Ishikawa (cell line): ENCODE measurements at regions not wholly inside any gene's neighbourhood (a gene's known extent, or its start where the extent isn't known, plus 50 kb on each side); places are given as distances from the start of the nearest gene placed in this dataset.

Experiments used
- CREB1 ChIP-seq: IDR thresholded peaks from 2 replicates; pipeline ENCODE4 v1.6.1; 2012; ENCODE audit warnings: low read depth
- EP300 ChIP-seq: IDR thresholded peaks from 2 replicates; pipeline ENCODE4 v1.6.1; 2012; ENCODE audit warnings: borderline replicate concordance
- NFIC ChIP-seq: IDR thresholded peaks from 2 replicates; pipeline ENCODE4 v1.6.1; 2012
- RAD21 ChIP-seq: IDR thresholded peaks from 2 replicates; pipeline ENCODE4 v1.6.1; 2012; ENCODE audit warnings: low read depth
- TAF1 ChIP-seq: IDR thresholded peaks from 2 replicates; pipeline ENCODE4 v1.6.1; 2012; ENCODE audit warnings: low read depth, mild to moderate bottlenecking
- TCF12 ChIP-seq: IDR thresholded peaks from 2 replicates; pipeline ENCODE4 v1.6.1; 2012; ENCODE audit warnings: low read depth
- TEAD4 ChIP-seq: IDR thresholded peaks from 2 replicates; pipeline ENCODE4 v1.6.1; 2012
- YY1 ChIP-seq: IDR thresholded peaks from 2 replicates; pipeline ENCODE4 v1.6.1; 2012; ENCODE audit warnings: low read depth
- TF ChIP-seq, protein P1 (sequence below): IDR thresholded peaks from 2 replicates; pipeline ENCODE4 v1.6.1; 2012; ENCODE audit warnings: low read depth, mild to moderate bottlenecking

DNA sequence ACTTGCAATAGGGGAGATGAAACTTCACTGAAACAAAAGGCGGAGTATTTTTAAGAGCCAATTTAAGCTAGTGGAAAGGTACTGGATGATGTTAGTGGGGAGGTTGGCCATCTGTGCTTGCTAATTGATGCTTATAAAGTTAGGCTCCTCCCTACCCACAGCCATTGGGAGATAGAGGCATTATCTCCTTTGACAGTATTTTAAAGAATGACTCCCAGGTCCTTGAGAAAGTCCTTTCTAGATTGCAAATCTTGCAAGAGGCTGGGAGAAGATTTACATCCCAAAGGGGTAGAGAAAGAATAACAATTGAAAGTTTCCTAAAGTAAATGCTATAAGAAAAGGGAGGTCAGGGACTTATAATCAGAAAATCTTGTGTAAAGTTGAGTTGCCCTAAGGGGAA, 282.6 kb downstream of the BRINP1 start:
- TF ChIP-seq NFIC (no peak), CREB1 (no peak), RAD21 (no peak), YY1 (no peak), TEAD4 (no peak), TAF1 (no peak), EP300 (no peak), TCF12 (no peak)
- TF ChIP-seq, protein P1, sequence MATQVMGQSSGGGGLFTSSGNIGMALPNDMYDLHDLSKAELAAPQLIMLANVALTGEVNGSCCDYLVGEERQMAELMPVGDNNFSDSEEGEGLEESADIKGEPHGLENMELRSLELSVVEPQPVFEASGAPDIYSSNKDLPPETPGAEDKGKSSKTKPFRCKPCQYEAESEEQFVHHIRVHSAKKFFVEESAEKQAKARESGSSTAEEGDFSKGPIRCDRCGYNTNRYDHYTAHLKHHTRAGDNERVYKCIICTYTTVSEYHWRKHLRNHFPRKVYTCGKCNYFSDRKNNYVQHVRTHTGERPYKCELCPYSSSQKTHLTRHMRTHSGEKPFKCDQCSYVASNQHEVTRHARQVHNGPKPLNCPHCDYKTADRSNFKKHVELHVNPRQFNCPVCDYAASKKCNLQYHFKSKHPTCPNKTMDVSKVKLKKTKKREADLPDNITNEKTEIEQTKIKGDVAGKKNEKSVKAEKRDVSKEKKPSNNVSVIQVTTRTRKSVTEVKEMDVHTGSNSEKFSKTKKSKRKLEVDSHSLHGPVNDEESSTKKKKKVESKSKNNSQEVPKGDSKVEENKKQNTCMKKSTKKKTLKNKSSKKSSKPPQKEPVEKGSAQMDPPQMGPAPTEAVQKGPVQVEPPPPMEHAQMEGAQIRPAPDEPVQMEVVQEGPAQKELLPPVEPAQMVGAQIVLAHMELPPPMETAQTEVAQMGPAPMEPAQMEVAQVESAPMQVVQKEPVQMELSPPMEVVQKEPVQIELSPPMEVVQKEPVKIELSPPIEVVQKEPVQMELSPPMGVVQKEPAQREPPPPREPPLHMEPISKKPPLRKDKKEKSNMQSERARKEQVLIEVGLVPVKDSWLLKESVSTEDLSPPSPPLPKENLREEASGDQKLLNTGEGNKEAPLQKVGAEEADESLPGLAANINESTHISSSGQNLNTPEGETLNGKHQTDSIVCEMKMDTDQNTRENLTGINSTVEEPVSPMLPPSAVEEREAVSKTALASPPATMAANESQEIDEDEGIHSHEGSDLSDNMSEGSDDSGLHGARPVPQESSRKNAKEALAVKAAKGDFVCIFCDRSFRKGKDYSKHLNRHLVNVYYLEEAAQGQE = no peak
